M059J (cell line): ENCODE measurements at regions not wholly inside any gene's neighbourhood (a gene's known extent, or its start where the extent isn't known, plus 50 kb on each side); places are given as distances from the start of the nearest gene placed in this dataset.
"Not testable (repeated sequence)": the region's sequence is repeated elsewhere in the genome, so short reads cannot be mapped to it uniquely, and the experiment has no call there.

ENCODE experiments used
- DNase-seq: peaks from one replicate; pipeline ENCODE4 v3.0.0-alpha.2; 2012; ENCODE audit warnings: low read depth

- peak; percentile 8 for DNase-seq
These were observed 469.0 kb downstream of the TFEC start for GRCh38 chr7:115561335-115562110.

DNA sequence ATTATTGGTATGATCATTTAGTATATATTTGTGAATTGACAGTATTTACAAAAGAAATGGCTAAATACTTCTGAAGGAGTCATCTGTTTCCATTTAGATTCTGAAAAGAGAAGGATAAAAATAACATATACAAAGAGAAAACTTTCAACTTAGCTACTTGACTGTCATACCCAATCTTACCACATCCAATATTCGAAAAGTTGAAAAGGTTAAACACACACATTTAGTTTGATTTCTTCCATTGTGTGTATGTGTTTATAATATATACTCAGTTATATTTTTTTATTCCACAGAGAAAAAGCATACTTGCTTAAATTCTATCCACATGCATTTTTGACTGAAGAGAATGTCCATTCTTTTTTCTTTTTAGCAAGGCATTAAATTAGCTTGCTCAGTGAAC lies 470.7 kb downstream of the TFEC start:
- no peak for DNase-seq

DNA sequence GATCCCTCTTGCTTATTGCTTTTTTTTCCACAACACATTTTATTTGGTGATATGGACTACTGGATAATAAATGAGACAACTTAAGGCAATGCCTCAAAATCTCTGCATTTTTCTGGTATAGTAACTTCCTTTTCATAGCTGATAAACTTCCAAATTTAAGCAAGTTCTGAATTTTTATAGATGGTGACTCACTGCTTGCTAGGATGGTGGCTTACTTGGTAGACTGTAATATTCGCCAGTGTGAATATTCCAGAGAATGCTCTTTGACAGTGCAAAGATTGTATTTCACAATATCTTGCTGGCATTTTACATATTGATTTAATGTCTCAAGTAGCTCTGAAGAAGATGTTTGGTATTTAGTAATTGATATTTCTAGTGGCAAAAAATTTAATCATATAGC lies 472.4 kb downstream of the TFEC start:
- no peak for DNase-seq

DNA sequence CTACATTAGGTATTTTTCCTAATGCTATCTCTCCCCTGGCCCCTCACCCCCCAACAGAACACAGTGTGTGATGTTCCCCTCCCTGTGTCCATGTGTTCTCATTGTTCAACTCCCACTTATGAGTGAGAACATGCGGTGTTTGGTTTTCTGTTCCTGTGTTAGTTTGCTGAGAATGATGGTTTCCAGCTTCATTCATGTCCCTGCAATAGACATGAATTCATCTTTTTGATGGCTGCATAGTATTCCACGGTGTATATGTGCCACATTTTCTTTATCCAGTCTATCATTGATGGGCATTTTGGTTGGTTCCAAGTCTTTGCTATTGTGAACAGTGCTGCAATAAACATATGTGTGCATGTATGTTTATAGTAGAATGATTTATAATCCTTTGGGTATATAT lies 473.3 kb downstream of the TFEC start:
- DNase-seq, result not testable (repeated sequence)

DNA sequence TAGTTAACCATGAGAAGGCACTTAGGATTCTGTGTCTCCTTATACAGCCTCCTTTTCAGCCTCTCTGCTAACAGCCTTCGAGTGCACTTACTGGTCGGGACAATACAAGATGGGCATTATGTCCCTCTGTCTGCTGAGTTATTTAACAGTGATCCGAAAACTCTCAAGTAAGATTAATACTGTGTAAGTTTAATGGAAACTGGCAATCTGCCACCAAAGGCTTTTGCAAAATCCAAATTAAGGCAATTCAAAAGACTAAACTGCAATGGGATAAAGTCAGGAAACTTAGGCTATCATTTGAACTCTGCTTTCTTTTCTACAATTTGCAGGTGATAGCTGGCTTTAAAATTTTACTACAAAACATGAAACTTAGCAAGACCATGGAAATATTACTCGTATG lies 477.8 kb downstream of the TFEC start:
- DNase-seq, result no peak

GRCh38 chr7:115549910-115550309 lies 480.7 kb downstream of the TFEC start:
- no peak for DNase-seq

DNA sequence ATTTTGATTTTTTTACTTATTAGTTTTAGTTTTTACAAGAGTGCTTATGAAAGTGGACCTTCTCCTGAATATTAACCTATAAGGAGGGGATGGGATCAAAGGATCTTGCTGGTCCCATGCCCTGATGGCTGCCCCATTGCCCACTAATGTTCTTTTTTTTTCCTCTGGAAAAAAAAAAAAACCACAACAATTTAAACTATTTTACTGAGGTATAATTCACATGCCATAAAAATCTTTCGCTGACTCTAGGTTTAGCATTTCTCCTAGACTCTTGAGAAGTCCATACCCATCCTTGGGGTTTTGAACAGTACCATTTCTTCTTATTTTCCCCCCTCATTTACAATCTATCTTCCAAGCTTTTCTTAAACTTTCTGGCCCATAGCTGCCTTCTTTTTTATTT lies 481.8 kb downstream of the TFEC start:
- no peak for DNase-seq

GRCh38 chr7:115546790-115547189 lies 483.8 kb downstream of the TFEC start:
- no peak for DNase-seq

DNA sequence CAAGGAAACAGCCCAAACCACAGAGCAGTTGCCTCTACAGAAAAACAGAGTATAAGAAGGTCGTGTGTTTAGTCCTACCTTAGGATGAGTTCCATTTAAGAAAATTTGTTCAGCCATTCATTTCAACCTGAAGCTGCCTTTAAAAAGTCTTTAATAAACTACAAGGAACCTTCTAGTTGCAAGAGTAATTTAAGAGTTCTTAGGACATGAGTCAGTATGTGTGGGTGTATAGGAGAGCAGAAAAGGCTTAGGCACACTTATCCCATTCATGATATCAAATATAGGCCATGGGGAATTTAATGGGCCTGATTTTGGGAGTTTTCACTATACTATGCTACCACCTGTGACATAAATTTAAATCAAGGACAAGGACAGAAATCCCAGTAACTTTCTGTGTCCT lies 496.8 kb downstream of the TFEC start:
- no peak for DNase-seq

GRCh38 chr7:115526278-115526677 lies 504.3 kb downstream of the TFEC start:
- no peak for DNase-seq

GRCh38 chr7:115522174-115522573 lies 508.4 kb downstream of the TFEC start:
- no peak for DNase-seq

DNA sequence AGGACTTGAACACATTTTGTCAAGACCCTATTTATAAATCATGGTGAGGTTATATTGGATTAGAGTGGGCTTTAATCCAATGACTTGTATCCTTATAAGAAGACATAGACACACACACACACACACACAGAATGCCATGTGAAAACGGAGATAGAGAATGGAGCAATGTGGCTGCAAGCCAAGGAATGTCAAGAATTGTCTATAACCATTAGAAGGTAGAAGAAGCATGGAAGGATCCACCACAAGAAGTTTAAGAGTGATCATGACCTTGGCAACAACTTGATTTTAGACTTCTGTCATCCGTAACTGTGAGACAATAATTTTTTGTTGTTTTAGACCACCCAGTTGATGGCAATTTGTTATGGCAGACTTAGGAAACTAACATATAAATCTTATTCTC lies 514.2 kb downstream of the TFEC start:
- DNase-seq, result no peak

- DNase-seq, result no peak
These were observed 519.2 kb downstream of the TFEC start for GRCh38 chr7:115511330-115511729.

DNA sequence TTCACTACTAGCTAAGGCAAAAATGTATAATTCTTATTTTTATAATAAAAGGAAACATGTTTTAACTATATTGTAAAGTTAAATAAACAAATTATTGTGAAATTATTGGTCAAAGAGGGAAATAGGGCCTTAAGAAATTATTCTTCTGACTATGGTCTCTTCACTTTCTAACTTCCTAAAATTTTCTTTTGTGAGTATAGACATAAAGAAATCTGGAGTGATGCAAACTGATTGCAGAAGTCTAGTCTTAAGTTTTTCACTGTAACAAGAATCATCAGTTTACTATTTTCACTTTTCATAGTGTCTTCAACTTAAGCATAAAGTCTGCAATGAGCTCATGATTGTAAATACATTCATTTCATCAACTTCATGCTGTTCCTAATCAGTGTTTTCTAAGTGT lies 525.4 kb downstream of the TFEC start:
- DNase-seq, result no peak

GRCh38 chr7:115499956-115500355 lies 530.6 kb downstream of the TFEC start:
- no peak for DNase-seq

DNA sequence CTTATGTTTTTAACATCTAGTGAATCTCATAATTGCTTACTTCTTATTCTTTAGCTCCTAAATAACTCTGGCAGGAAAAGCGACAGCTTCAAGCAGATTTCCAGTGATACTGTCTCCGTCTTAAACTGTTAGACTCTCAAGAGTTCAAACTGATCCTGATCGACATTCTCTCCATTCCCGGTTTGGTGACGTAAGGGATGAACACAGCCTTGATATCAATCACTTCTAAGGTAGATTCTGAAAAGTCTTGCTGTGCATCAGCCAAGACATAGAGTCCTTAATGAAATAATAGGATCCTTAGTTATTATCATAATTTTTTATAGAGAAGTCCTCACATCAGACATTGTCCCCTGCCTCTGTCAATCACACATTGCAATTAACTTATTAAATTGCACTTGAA lies 534.6 kb downstream of the TFEC start:
- no peak for DNase-seq

- DNase-seq, result no peak
These were observed 535.9 kb downstream of the TFEC start for GRCh38 chr7:115494529-115495147.

GRCh38 chr7:115493381-115493780 lies 537.2 kb downstream of the TFEC start:
- DNase-seq, result no peak

DNA sequence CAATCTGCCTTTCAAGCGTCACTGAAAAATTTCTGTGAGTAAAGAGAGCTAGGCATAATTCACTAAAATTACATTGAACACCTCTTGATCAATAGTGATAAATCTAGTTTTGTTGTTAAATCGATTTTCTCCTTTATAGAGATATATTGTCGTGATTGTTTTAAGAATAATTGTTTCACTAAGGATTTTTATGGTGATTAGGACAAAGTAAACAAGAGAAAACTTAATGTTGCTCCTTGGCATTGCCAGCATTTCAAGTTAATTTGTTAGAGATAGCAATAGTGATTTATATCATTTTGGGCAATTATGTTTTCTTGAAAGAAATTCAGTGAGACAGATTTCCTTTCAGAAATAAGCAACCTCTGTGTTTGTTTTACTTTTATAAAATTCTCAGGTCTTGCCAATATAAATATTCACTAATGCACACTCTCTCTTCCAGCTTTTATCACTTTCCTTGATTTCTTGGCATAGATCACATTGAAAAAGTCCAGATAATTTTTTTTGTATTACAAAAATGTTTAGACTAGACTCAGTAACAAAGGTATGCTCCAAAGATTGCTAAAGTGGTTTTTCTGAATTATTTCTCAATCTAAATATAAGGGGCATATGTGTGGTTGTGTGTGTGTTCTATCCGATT lies 538.7 kb downstream of the TFEC start:
- DNase-seq, result no peak

DNA sequence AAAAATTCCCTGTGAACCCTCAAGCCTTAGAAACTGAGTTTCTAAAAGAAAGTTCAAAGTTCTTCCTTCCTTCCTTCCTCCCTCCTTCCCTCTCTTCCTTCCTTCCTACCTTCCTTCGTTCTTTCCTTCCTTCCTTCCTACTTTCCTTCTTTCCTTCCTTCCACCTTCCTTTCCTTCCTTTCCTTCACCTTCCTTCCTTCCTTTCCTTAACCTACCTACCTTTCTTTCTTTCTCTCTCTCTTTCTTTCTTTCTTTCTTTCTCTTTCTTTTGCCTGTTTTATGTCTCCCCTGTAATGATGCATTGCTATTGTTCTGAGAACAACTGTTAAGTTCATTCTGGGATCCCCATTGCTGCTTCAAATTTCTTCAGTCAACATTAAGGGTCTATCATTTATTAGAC lies 551.1 kb downstream of the TFEC start:
- DNase-seq, result no peak

DNA sequence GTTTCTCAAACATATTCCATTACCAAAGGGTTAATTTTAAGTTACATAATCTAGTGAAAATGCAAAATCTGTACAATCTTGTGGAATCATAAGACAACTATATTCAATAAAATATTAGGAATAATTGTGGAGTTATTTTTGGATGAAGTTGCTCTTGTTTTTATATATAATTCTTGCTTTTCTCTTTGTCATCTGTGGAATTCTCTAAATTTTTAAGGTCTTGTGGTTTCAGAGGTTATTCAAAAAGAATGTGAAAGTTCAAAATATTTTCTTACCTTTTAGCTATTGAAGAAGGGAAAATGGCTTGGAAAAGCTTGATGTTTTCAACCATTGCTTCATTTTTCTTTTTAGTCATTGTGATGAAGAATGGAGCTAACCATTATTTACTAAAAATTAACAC lies 552.1 kb downstream of the TFEC start:
- DNase-seq, result no peak

DNA sequence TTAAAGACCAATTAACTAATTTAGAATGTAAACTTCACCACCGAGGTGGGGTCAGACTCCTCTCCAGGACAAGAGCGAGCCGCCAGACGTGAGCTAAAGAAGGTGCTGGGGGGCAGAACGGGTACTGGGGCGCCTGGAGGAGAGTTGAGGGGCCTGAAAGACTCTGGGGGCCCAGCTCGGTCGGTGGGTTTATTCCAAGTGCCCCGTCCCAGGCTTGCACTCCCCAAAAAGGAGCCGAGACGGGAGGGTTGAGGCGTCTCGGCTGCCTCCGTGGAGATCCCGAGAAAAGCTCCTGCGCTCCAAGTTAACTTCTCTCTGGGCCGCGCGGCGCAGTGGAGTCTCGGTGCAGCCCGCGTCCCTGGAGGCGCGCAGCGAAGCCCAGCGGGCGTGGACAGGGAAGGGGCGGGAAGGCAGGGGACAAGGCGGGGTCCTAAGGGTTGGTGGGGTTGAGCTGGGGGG lies 553.3 kb downstream of the TFEC start:
- DNase-seq, result no peak

- no peak for DNase-seq
These were observed 553.8 kb downstream of the TFEC start for GRCh38 chr7:115476671-115477181.
